ENCODE measurements at regions not wholly inside any gene's neighbourhood (a gene's known extent, or its start where the extent isn't known, plus 50 kb on each side); places are given as distances from the start of the nearest gene placed in this dataset.

- Histone ChIP-seq H3K4me3 (no peak overlapping the region), H3K9me3 (ENCODE audit: low read depth, low read length) (no peaks in the 10 kb centered on the region)
- no peak for TF ChIP-seq EZH2 (IDR thresholded peaks at IDR 0.05)
- no peak for TF ChIP-seq FOXP2 (optimal IDR thresholded peaks at IDR 0.05; ENCODE audit: control extremely low read depth, extremely low read length, insufficient read depth)
- TF ChIP-seq POLR2AphosphoS5 (IDR thresholded peaks at IDR 0.05; ENCODE audit: borderline replicate concordance, low read depth, low read length) = no peak
Measured at GRCh38 chr13:90389537-90389936, 958.0 kb upstream of the MIR17HG start.

GRCh38 chr13:90393408-90393807 lies 954.1 kb upstream of the MIR17HG start:
- no peaks in the 10 kb centered on the region for H3K36me3 ChIP-seq (ENCODE audit: insufficient read depth, low read length)
- TF ChIP-seq EZH2 (IDR thresholded peaks at IDR 0.05) (no peak), POLR2AphosphoS5 (IDR thresholded peaks at IDR 0.05; ENCODE audit: borderline replicate concordance, low read depth, low read length) (no peak), FOXP2 (optimal IDR thresholded peaks at IDR 0.05; ENCODE audit: control extremely low read depth, extremely low read length, insufficient read depth) (no peak)
- H3K9ac ChIP-seq (ENCODE audit: insufficient read length) = no peak overlapping the region
- H3K9me3 ChIP-seq (ENCODE audit: low read depth, low read length) = no peaks in the 10 kb centered on the region
- H3K4me3 ChIP-seq = no peak overlapping the region
- DNase-seq (ENCODE audit: low read depth, low spot score) = no peak
- no peak overlapping the region for H3K27ac ChIP-seq

More at GRCh38 chr13:90389537-90389936, 958.0 kb upstream of the MIR17HG start:
- no peak overlapping the region for H3K27ac ChIP-seq
- no peaks in the 10 kb centered on the region for H3K36me3 ChIP-seq (ENCODE audit: insufficient read depth, low read length)
- no peak overlapping the region for H3K9ac ChIP-seq (ENCODE audit: insufficient read length)
- no peak for DNase-seq (ENCODE audit: low read depth, low spot score)

- Histone ChIP-seq H3K36me3 (ENCODE audit: insufficient read depth, low read length) (no peaks in the 10 kb centered on the region), H3K9me3 (ENCODE audit: low read depth, low read length) (no peaks in the 10 kb centered on the region), H3K4me3 (no peak overlapping the region), H3K9ac (ENCODE audit: insufficient read length) (no peak overlapping the region), H3K27ac (no peak overlapping the region)
- no peak for TF ChIP-seq FOXP2 (optimal IDR thresholded peaks at IDR 0.05; ENCODE audit: control extremely low read depth, extremely low read length, insufficient read depth)
- TF ChIP-seq POLR2AphosphoS5 (IDR thresholded peaks at IDR 0.05; ENCODE audit: borderline replicate concordance, low read depth, low read length) = no peak
- TF ChIP-seq EZH2 (IDR thresholded peaks at IDR 0.05) = no peak
- DNase-seq (ENCODE audit: low read depth, low spot score) = no peak
Measured at GRCh38 chr13:90395348-90395747, 952.1 kb upstream of the MIR17HG start.

- Histone ChIP-seq H3K36me3 (ENCODE audit: insufficient read depth, low read length) (no peaks in the 10 kb centered on the region), H3K4me3 (no peak overlapping the region), H3K27ac (no peak overlapping the region), H3K9me3 (ENCODE audit: low read depth, low read length) (no peaks in the 10 kb centered on the region), H3K9ac (ENCODE audit: insufficient read length) (no peak overlapping the region)
- DNase-seq (ENCODE audit: low read depth, low spot score) = no peak
- no peak for TF ChIP-seq FOXP2 (optimal IDR thresholded peaks at IDR 0.05; ENCODE audit: control extremely low read depth, extremely low read length, insufficient read depth)
- TF ChIP-seq EZH2 (IDR thresholded peaks at IDR 0.05) = no peak
- TF ChIP-seq POLR2AphosphoS5 (IDR thresholded peaks at IDR 0.05; ENCODE audit: borderline replicate concordance, low read depth, low read length) = no peak
Measured at GRCh38 chr13:90395846-90396245, 951.6 kb upstream of the MIR17HG start.

- no peak for TF ChIP-seq EZH2 (IDR thresholded peaks at IDR 0.05)
- TF ChIP-seq POLR2AphosphoS5 (IDR thresholded peaks at IDR 0.05; ENCODE audit: borderline replicate concordance, low read depth, low read length) = no peak
- no peak for TF ChIP-seq FOXP2 (optimal IDR thresholded peaks at IDR 0.05; ENCODE audit: control extremely low read depth, extremely low read length, insufficient read depth)
- Histone ChIP-seq H3K9me3 (ENCODE audit: low read depth, low read length) (no peaks in the 10 kb centered on the region), H3K9ac (ENCODE audit: insufficient read length) (no peak overlapping the region), H3K27ac (no peak overlapping the region), H3K36me3 (ENCODE audit: insufficient read depth, low read length) (no peaks in the 10 kb centered on the region), H3K4me3 (no peak overlapping the region)
- DNase-seq (ENCODE audit: low read depth, low spot score) = no peak
Measured at GRCh38 chr13:90396266-90396665, 951.2 kb upstream of the MIR17HG start.

GRCh38 chr13:90397503-90397902 lies 950.0 kb upstream of the MIR17HG start:
- Histone ChIP-seq H3K9ac (ENCODE audit: insufficient read length) (no peak overlapping the region), H3K4me3 (no peak overlapping the region), H3K9me3 (ENCODE audit: low read depth, low read length) (no peaks in the 10 kb centered on the region), H3K36me3 (ENCODE audit: insufficient read depth, low read length) (no peaks in the 10 kb centered on the region), H3K27ac (no peak overlapping the region)
- no peak for DNase-seq (ENCODE audit: low read depth, low spot score)
- TF ChIP-seq EZH2 (IDR thresholded peaks at IDR 0.05) (no peak), FOXP2 (optimal IDR thresholded peaks at IDR 0.05; ENCODE audit: control extremely low read depth, extremely low read length, insufficient read depth) (no peak), POLR2AphosphoS5 (IDR thresholded peaks at IDR 0.05; ENCODE audit: borderline replicate concordance, low read depth, low read length) (no peak)

- DNase-seq (ENCODE audit: low read depth, low spot score) = no peak
- H3K4me3 ChIP-seq = no peak overlapping the region
- no peak overlapping the region for H3K9ac ChIP-seq (ENCODE audit: insufficient read length)
- TF ChIP-seq POLR2AphosphoS5 (IDR thresholded peaks at IDR 0.05; ENCODE audit: borderline replicate concordance, low read depth, low read length) = no peak
- TF ChIP-seq EZH2 (IDR thresholded peaks at IDR 0.05) = no peak
- TF ChIP-seq FOXP2 (optimal IDR thresholded peaks at IDR 0.05; ENCODE audit: control extremely low read depth, extremely low read length, insufficient read depth) = no peak
- no peaks in the 10 kb centered on the region for H3K36me3 ChIP-seq (ENCODE audit: insufficient read depth, low read length)
- no peaks in the 10 kb centered on the region for H3K9me3 ChIP-seq (ENCODE audit: low read depth, low read length)
- no peak overlapping the region for H3K27ac ChIP-seq
Measured at GRCh38 chr13:90400372-90400771, 947.1 kb upstream of the MIR17HG start.

GRCh38 chr13:90401150-90401549 lies 946.3 kb upstream of the MIR17HG start:
- Histone ChIP-seq H3K4me3 (no peak overlapping the region), H3K9ac (ENCODE audit: insufficient read length) (no peak overlapping the region), H3K36me3 (ENCODE audit: insufficient read depth, low read length) (no peaks in the 10 kb centered on the region), H3K27ac (no peak overlapping the region), H3K9me3 (ENCODE audit: low read depth, low read length) (no peaks in the 10 kb centered on the region)
- TF ChIP-seq FOXP2 (optimal IDR thresholded peaks at IDR 0.05; ENCODE audit: control extremely low read depth, extremely low read length, insufficient read depth) = no peak
- no peak for TF ChIP-seq EZH2 (IDR thresholded peaks at IDR 0.05)
- TF ChIP-seq POLR2AphosphoS5 (IDR thresholded peaks at IDR 0.05; ENCODE audit: borderline replicate concordance, low read depth, low read length) = no peak
- DNase-seq (ENCODE audit: low read depth, low spot score) = no peak

GRCh38 chr13:90402102-90402501 lies 945.4 kb upstream of the MIR17HG start:
- H3K27ac ChIP-seq = no peak overlapping the region
- H3K9ac ChIP-seq (ENCODE audit: insufficient read length) = no peak overlapping the region
- TF ChIP-seq FOXP2 (optimal IDR thresholded peaks at IDR 0.05; ENCODE audit: control extremely low read depth, extremely low read length, insufficient read depth) = no peak
- no peak for TF ChIP-seq POLR2AphosphoS5 (IDR thresholded peaks at IDR 0.05; ENCODE audit: borderline replicate concordance, low read depth, low read length)
- TF ChIP-seq EZH2 (IDR thresholded peaks at IDR 0.05) = no peak
- DNase-seq (ENCODE audit: low read depth, low spot score) = no peak
- no peaks in the 10 kb centered on the region for H3K9me3 ChIP-seq (ENCODE audit: low read depth, low read length)
- no peak overlapping the region for H3K4me3 ChIP-seq
- no peaks in the 10 kb centered on the region for H3K36me3 ChIP-seq (ENCODE audit: insufficient read depth, low read length)
